H9 (cell line): ENCODE measurements at regions not wholly inside any gene's neighbourhood (a gene's known extent, or its start where the extent isn't known, plus 50 kb on each side); places are given as distances from the start of the nearest gene placed in this dataset.

Source experiments
- DNase-seq: peaks from one replicate; pipeline ENCODE4 v3.0.0-alpha.2; 2017
- H2AFZ ChIP-seq: one replicate; pipeline ENCODE4 v1.6.1; 2013; ENCODE audit warnings: mild to moderate bottlenecking, low read length, control low read depth, moderate library complexity
- H2AK5ac ChIP-seq: 2 replicates; pipeline ENCODE4 v1.6.1; 2013; ENCODE audit warnings: low read length, control low read depth, mixed read lengths; ENCODE audit not compliant: insufficient read length
- H2BK120ac ChIP-seq: one replicate; pipeline ENCODE4 v1.6.1; 2013; ENCODE audit warnings: low read depth, mild to moderate bottlenecking, low read length, control low read depth, inconsistent platforms; ENCODE audit not compliant: poor library complexity, severe bottlenecking
- H2BK12ac ChIP-seq: 2 replicates; pipeline ENCODE4 v1.6.1; 2013; ENCODE audit warnings: low read length, control low read depth, mixed read lengths, low read depth; ENCODE audit not compliant: insufficient read length
- H2BK15ac ChIP-seq: 2 replicates; pipeline ENCODE4 v1.6.1; 2013; ENCODE audit warnings: low read depth, low read length, control low read depth
- H2BK20ac ChIP-seq: one replicate; pipeline ENCODE4 v1.6.1; 2013; ENCODE audit warnings: low read depth, mild to moderate bottlenecking, low read length, control low read depth, inconsistent platforms; ENCODE audit not compliant: poor library complexity, severe bottlenecking
- H2BK5ac ChIP-seq: 2 replicates; pipeline ENCODE4 v1.6.1; 2013; ENCODE audit warnings: low read length, control low read depth, mixed read lengths; ENCODE audit not compliant: insufficient read length
- H3K14ac ChIP-seq: 2 replicates; pipeline ENCODE4 v1.6.1; 2013; ENCODE audit warnings: low read length, control low read depth; ENCODE audit not compliant: insufficient read depth
- H3K18ac ChIP-seq: 2 replicates; pipeline ENCODE4 v1.6.1; 2013; ENCODE audit warnings: low read depth, mild to moderate bottlenecking, mixed read lengths, low read length, control low read depth; ENCODE audit not compliant: insufficient read length
- H3K23ac ChIP-seq: 2 replicates; pipeline ENCODE4 v1.6.1; 2013; ENCODE audit warnings: low read length, control low read depth, mixed read lengths, low read depth; ENCODE audit not compliant: insufficient read length
- H3K23me2 ChIP-seq: 2 replicates; pipeline ENCODE4 v1.6.1; 2013; ENCODE audit warnings: low read depth, mild to moderate bottlenecking, mixed read lengths, low read length, control low read depth; ENCODE audit not compliant: insufficient read length, poor library complexity, severe bottlenecking
- H3K27ac ChIP-seq: 2 replicates; pipeline ENCODE4 v1.5.1; 2013; ENCODE audit warnings: low read length, control low read depth, mixed read lengths, low read depth; ENCODE audit not compliant: insufficient read length
- H3K27me3 ChIP-seq: 2 replicates; pipeline ENCODE4 v1.6.1; 2013; ENCODE audit warnings: low read length, control low read depth, inconsistent platforms; ENCODE audit not compliant: insufficient read depth
- H3K4ac ChIP-seq: 2 replicates; pipeline ENCODE4 v1.6.1; 2013; ENCODE audit warnings: low read depth, mild to moderate bottlenecking, control low read depth, inconsistent platforms, low read length, moderate library complexity
- H3K4me1 ChIP-seq: 2 replicates; pipeline ENCODE4 v1.6.1; 2013; ENCODE audit warnings: low read length, control low read depth, inconsistent platforms; ENCODE audit not compliant: insufficient read depth
- H3K4me2 ChIP-seq: 2 replicates; pipeline ENCODE4 v1.6.1; 2013; ENCODE audit warnings: low read length, control low read depth, mixed read lengths; ENCODE audit not compliant: insufficient read length, insufficient read depth
- H3K56ac ChIP-seq: 2 replicates; pipeline ENCODE4 v1.6.1; 2013; ENCODE audit warnings: low read depth, mild to moderate bottlenecking, mixed read lengths, low read length, control low read depth; ENCODE audit not compliant: insufficient read length
- H3K79me1 ChIP-seq: 2 replicates; pipeline ENCODE4 v1.6.1; 2013; ENCODE audit warnings: low read depth, mild to moderate bottlenecking, moderate library complexity, low read length, control low read depth, inconsistent platforms; ENCODE audit not compliant: insufficient read depth, poor library complexity, severe bottlenecking
- H3K79me2 ChIP-seq: 2 replicates; pipeline ENCODE4 v1.6.1; 2013; ENCODE audit warnings: low read length, control low read depth, inconsistent platforms; ENCODE audit not compliant: insufficient read depth
- H3K9ac ChIP-seq: 2 replicates; pipeline ENCODE4 v1.6.1; 2013; ENCODE audit warnings: low read length, control low read depth, mixed read lengths; ENCODE audit not compliant: insufficient read length; ENCODE audit errors: extremely low read depth
- H3K9me3 ChIP-seq: one replicate; pipeline ENCODE4 v1.6.1; 2013; ENCODE audit warnings: low read depth, low read length, inconsistent platforms; ENCODE audit not compliant: control insufficient read depth
- H3T11ph ChIP-seq: one replicate; pipeline ENCODE4 v1.6.1; 2013; ENCODE audit warnings: mild to moderate bottlenecking, low read length, control low read depth, inconsistent platforms
- H4K20me1 ChIP-seq: one replicate; pipeline ENCODE4 v1.6.1; 2013; ENCODE audit not compliant: control insufficient read depth, insufficient read length, insufficient read depth
- H4K5ac ChIP-seq: 2 replicates; pipeline ENCODE4 v1.6.1; 2013; ENCODE audit warnings: low read depth, mild to moderate bottlenecking, mixed read lengths, low read length, control low read depth; ENCODE audit not compliant: insufficient read length
- H4K8ac ChIP-seq: replicated peaks from 2 replicates; pipeline ENCODE4 v1.6.1; 2013; ENCODE audit warnings: low read length, control low read depth, mixed read lengths, low read depth; ENCODE audit not compliant: insufficient read length
- H4K91ac ChIP-seq: 2 replicates; pipeline ENCODE4 v1.6.1; 2013; ENCODE audit warnings: low read depth, mild to moderate bottlenecking, moderate library complexity, mixed read lengths, low read length, control low read depth; ENCODE audit not compliant: insufficient read length
- H3K27ac Mint-ChIP-seq, 3 experiments: 2 replicates in 2 of 3; 3 replicates in 1 of 3; pipeline ENCODE4 v1.8.0; 2020 to 2021; ENCODE audit warnings: mixed read lengths in 3 of 3, mild to moderate bottlenecking in 1 of 3, moderate library complexity in 1 of 3
- H3K27me3 Mint-ChIP-seq: 2 replicates; pipeline ENCODE4 v1.8.0; 2021; ENCODE audit warnings: low read depth, mild to moderate bottlenecking, moderate library complexity, mixed read lengths
- H3K36me3 Mint-ChIP-seq, 3 experiments: 2 replicates in 2 of 3; 3 replicates in 1 of 3; pipeline ENCODE4 v1.8.0; 2020 to 2021; ENCODE audit warnings: low read depth in 3 of 3, mixed read lengths in 3 of 3; ENCODE audit not compliant: insufficient read depth in 1 of 3
- H3K4me1 Mint-ChIP-seq, 2 experiments: 2 replicates each; pipeline ENCODE4 v1.8.0; 2020; ENCODE audit warnings: mixed read lengths in 2 of 2
- H3K4me3 Mint-ChIP-seq, 2 experiments: 2 replicates in 1 of 2; 3 replicates in 1 of 2; pipeline ENCODE4 v1.8.0; 2020 to 2021; ENCODE audit warnings: mild to moderate bottlenecking in 2 of 2, mixed read lengths in 2 of 2, moderate library complexity in 1 of 2
- H3K9me3 Mint-ChIP-seq, 2 experiments: 2 replicates in 1 of 2; 3 replicates in 1 of 2; pipeline ENCODE4 v1.8.0; 2020; ENCODE audit warnings: mild to moderate bottlenecking in 2 of 2, mixed read lengths in 2 of 2, moderate library complexity in 1 of 2
- CTCF ChIP-seq: fragments of 200-600 bp; sonication (generic); conservative IDR thresholded peaks from 3 replicates; pipeline ENCODE4 v1.8.0; 2021; ENCODE audit warnings: antibody characterized with exemption, mild to moderate bottlenecking
- WGBS: extraction: QIAGEN DNeasy Blood & Tissue Kit; methylation state at CpG from one replicate; pipeline ENCODE4 v1.1.7; 2013; ENCODE audit warnings: missing lambda C conversion rate, low lambda C conversion rate, mixed read lengths; ENCODE audit not compliant: insufficient read length; ENCODE audit errors: extremely low coverage; 5-methylcytosine and 5-hydroxymethylcytosine counted together

- H3K4me1 ChIP-seq, result no peaks in the 10 kb centered on the region
- H3K27ac Mint-ChIP-seq, result peak overlapping the region in 1 of 3 experiments; percentile 45; a peak in 1 of 7 replicates
These were observed 91.4 kb downstream of the ANXA1 start for GRCh38 chr9:73243078-73243477.

More at GRCh38 chr9:73243078-73243477, 91.4 kb downstream of the ANXA1 start:
- H3K4ac ChIP-seq, result no peak overlapping the region
- Mint-ChIP-seq H3K36me3 (no peaks in the 10 kb centered on the region), H3K27me3 (no peaks in the 10 kb centered on the region), H3K9me3 (no peaks in the 10 kb centered on the region), H3K4me3 (no peak overlapping the region), H3K4me1 (peaks cover 24 to 33% of the 10 kb centered on the region in 2 experiments)
- H4K8ac ChIP-seq, result no peak overlapping the region
- H3K9ac ChIP-seq, result no peak overlapping the region
- no peak overlapping the region for H2BK12ac ChIP-seq
- H3K14ac ChIP-seq, result no peak overlapping the region
- H2BK15ac ChIP-seq, result no peak overlapping the region
- no peak for DNase-seq
- H3K27ac ChIP-seq, result no peak overlapping the region
- no CpG with 5 or more reads among the region's 2 CpGs for WGBS
- TF ChIP-seq CTCF, result no peak
- no peaks in the 10 kb centered on the region for H3K27me3 ChIP-seq
- H2BK120ac ChIP-seq, result no peak overlapping the region
- H2BK5ac ChIP-seq, result no peak overlapping the region
- H4K20me1 ChIP-seq, result no peaks in the 10 kb centered on the region
- H3K56ac ChIP-seq, result no peak overlapping the region
- no peak overlapping the region for H3K4me2 ChIP-seq
- no peaks in the 10 kb centered on the region for H3K79me2 ChIP-seq
- H4K5ac ChIP-seq, result no peak overlapping the region
- no peak overlapping the region for H3K23ac ChIP-seq
- H3K9me3 ChIP-seq, result no peaks in the 10 kb centered on the region
- no peak overlapping the region for H3K18ac ChIP-seq
- H2AK5ac ChIP-seq, result no peak overlapping the region
- H2AFZ ChIP-seq, result no peak overlapping the region
- H2BK20ac ChIP-seq, result no peak overlapping the region
- H3K79me1 ChIP-seq, result no peaks in the 10 kb centered on the region
- no peak overlapping the region for H4K91ac ChIP-seq
- H3K23me2 ChIP-seq, result no peaks in the 10 kb centered on the region
- no peak overlapping the region for H3T11ph ChIP-seq
